IPS-15b (cell line): ENCODE measurements at regions not wholly inside any gene's neighbourhood (a gene's known extent, or its start where the extent isn't known, plus 50 kb on each side); places are given as distances from the start of the nearest gene placed in this dataset.

Experiments
- H3K27me3 ChIP-seq: one replicate; pipeline ENCODE4 v1.6.1; 2013; ENCODE audit warnings: low read length; ENCODE audit not compliant: control insufficient read depth, insufficient read depth
- H3K36me3 ChIP-seq: one replicate; pipeline ENCODE4 v1.6.1; 2013; ENCODE audit warnings: low read length; ENCODE audit not compliant: control insufficient read depth, insufficient read depth
- H3K4me1 ChIP-seq: one replicate; pipeline ENCODE4 v1.6.1; 2013; ENCODE audit warnings: mild to moderate bottlenecking, low read length; ENCODE audit not compliant: control insufficient read depth, insufficient read depth
- H3K4me3 ChIP-seq: one replicate; pipeline ENCODE4 v1.5.1; 2013; ENCODE audit warnings: low read depth, low read length
- H3K9ac ChIP-seq: one replicate; pipeline ENCODE4 v1.6.1; 2013; ENCODE audit warnings: low read depth, mild to moderate bottlenecking, low read length
- H3K9me3 ChIP-seq: one replicate; pipeline ENCODE4 v1.6.1; 2013; ENCODE audit warnings: mild to moderate bottlenecking, low read length; ENCODE audit not compliant: control insufficient read depth, insufficient read depth

GRCh38 chr2:167489325-167489724 is 601.0 kb downstream of the XIRP2 start:
- no peak overlapping the region for H3K4me3 ChIP-seq
- no peaks in the 10 kb centered on the region for H3K9me3 ChIP-seq
- no peaks in the 10 kb centered on the region for H3K36me3 ChIP-seq
- no peak overlapping the region for H3K9ac ChIP-seq
- H3K4me1 ChIP-seq, result peaks cover 2% of the 10 kb centered on the region
- H3K27me3 ChIP-seq, result no peaks in the 10 kb centered on the region

GRCh38 chr2:167487728-167488127 is 599.4 kb downstream of the XIRP2 start:
- Histone ChIP-seq H3K9me3 (no peaks in the 10 kb centered on the region), H3K36me3 (no peaks in the 10 kb centered on the region), H3K4me1 (peaks cover 2% of the 10 kb centered on the region), H3K27me3 (no peaks in the 10 kb centered on the region), H3K4me3 (no peak overlapping the region), H3K9ac (no peak overlapping the region)

- H3K27me3 ChIP-seq, result no peaks in the 10 kb centered on the region
- peaks cover 18% of the 10 kb centered on the region for H3K4me1 ChIP-seq
- no peaks in the 10 kb centered on the region for H3K9me3 ChIP-seq
- no peaks in the 10 kb centered on the region for H3K36me3 ChIP-seq
- H3K9ac ChIP-seq, result no peak overlapping the region
- H3K4me3 ChIP-seq, result no peak overlapping the region
These were observed 596.6 kb downstream of the XIRP2 start for GRCh38 chr2:167484875-167485274.

GRCh38 chr2:167480986-167481309 is 592.7 kb downstream of the XIRP2 start:
- peaks cover 32% of the 10 kb centered on the region for H3K4me1 ChIP-seq
- H3K36me3 ChIP-seq, result no peaks in the 10 kb centered on the region
- H3K4me3 ChIP-seq, result no peak overlapping the region

GRCh38 chr2:167480232-167480985 is 592.1 kb downstream of the XIRP2 start:
- H3K9ac ChIP-seq, result no peak overlapping the region
- no peaks in the 10 kb centered on the region for H3K27me3 ChIP-seq
- H3K4me1 ChIP-seq, result peaks cover 32% of the 10 kb centered on the region
- no peaks in the 10 kb centered on the region for H3K9me3 ChIP-seq
- H3K36me3 ChIP-seq, result no peaks in the 10 kb centered on the region
- no peak overlapping the region for H3K4me3 ChIP-seq

More at GRCh38 chr2:167480986-167481309, 592.7 kb downstream of the XIRP2 start:
- Histone ChIP-seq H3K9ac (no peak overlapping the region), H3K27me3 (no peaks in the 10 kb centered on the region), H3K9me3 (no peaks in the 10 kb centered on the region)

- Histone ChIP-seq H3K36me3 (no peaks in the 10 kb centered on the region), H3K4me1 (peaks cover 30% of the 10 kb centered on the region), H3K9ac (no peak overlapping the region), H3K4me3 (no peak overlapping the region), H3K27me3 (no peaks in the 10 kb centered on the region), H3K9me3 (no peaks in the 10 kb centered on the region)
These were observed 589.9 kb downstream of the XIRP2 start for GRCh38 chr2:167478196-167478595.

GRCh38 chr2:167475791-167476190 is 587.5 kb downstream of the XIRP2 start:
- Histone ChIP-seq H3K36me3 (no peaks in the 10 kb centered on the region), H3K4me1 (peaks cover 32% of the 10 kb centered on the region), H3K4me3 (no peak overlapping the region), H3K9me3 (no peaks in the 10 kb centered on the region), H3K27me3 (no peaks in the 10 kb centered on the region), H3K9ac (no peak overlapping the region)

GRCh38 chr2:167471734-167472133 is 583.5 kb downstream of the XIRP2 start:
- no peaks in the 10 kb centered on the region for H3K27me3 ChIP-seq
- no peaks in the 10 kb centered on the region for H3K36me3 ChIP-seq
- H3K4me1 ChIP-seq, result peaks cover 9% of the 10 kb centered on the region
- no peak overlapping the region for H3K4me3 ChIP-seq
- no peaks in the 10 kb centered on the region for H3K9me3 ChIP-seq
- no peak overlapping the region for H3K9ac ChIP-seq

GRCh38 chr2:167471332-167471731 is 583.1 kb downstream of the XIRP2 start:
- no peaks in the 10 kb centered on the region for H3K36me3 ChIP-seq
- H3K9ac ChIP-seq, result no peak overlapping the region
- peaks cover 9% of the 10 kb centered on the region for H3K4me1 ChIP-seq
- H3K27me3 ChIP-seq, result no peaks in the 10 kb centered on the region
- H3K9me3 ChIP-seq, result no peaks in the 10 kb centered on the region
- no peak overlapping the region for H3K4me3 ChIP-seq

- Histone ChIP-seq H3K4me3 (no peak overlapping the region), H3K9me3 (no peaks in the 10 kb centered on the region), H3K9ac (no peak overlapping the region), H3K4me1 (no peaks in the 10 kb centered on the region), H3K27me3 (no peaks in the 10 kb centered on the region), H3K36me3 (no peaks in the 10 kb centered on the region)
These were observed 574.1 kb downstream of the XIRP2 start for GRCh38 chr2:167462379-167462778.

- Histone ChIP-seq H3K9ac (no peak overlapping the region), H3K9me3 (peaks cover 7% of the 10 kb centered on the region), H3K4me3 (no peak overlapping the region), H3K27me3 (no peaks in the 10 kb centered on the region), H3K4me1 (no peaks in the 10 kb centered on the region), H3K36me3 (no peaks in the 10 kb centered on the region)
These were observed 565.8 kb downstream of the XIRP2 start for GRCh38 chr2:167454036-167454435.

GRCh38 chr2:167451496-167452289 is 563.4 kb downstream of the XIRP2 start:
- Histone ChIP-seq H3K9me3 (peaks cover 16% of the 10 kb centered on the region), H3K27me3 (no peaks in the 10 kb centered on the region), H3K9ac (no peak overlapping the region), H3K4me1 (no peaks in the 10 kb centered on the region), H3K36me3 (peaks cover 2% of the 10 kb centered on the region), H3K4me3 (no peak overlapping the region)
